HG03575 (cell line): ENCODE measurements at regions not wholly inside any gene's neighbourhood (a gene's known extent, or its start where the extent isn't known, plus 50 kb on each side); places are given as distances from the start of the nearest gene placed in this dataset.

Experiments used
- ATAC-seq: cut with Tn5 transposase; IDR thresholded peaks from one replicate; pipeline ENCODE4 v1.9.1; 2021; ENCODE audit not compliant: unreplicated experiment, insufficient number of reproducible peaks, low FRiP score; ENCODE audit errors: extremely low read depth

DNA sequence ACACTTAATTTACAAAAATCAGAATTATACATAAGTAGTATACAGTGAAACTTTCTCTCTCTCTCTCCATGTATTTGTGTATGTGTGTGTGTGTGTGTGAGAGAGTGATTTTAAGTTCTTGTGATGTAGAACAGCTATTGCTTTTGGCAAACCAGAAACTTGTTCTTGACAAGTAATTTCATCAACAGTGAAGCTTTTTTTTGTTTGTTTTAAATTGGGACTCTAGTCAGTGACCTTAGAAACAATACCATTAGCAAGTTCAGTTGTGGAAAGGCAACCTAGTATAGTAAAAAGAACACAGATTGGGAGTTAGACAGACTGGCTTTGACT lies 319.1 kb downstream of the PTEN start:
- ATAC-seq: no peak

GRCh38 chr10:88184543-88185297 lies 321.3 kb downstream of the PTEN start:
- ATAC-seq: no peak

DNA sequence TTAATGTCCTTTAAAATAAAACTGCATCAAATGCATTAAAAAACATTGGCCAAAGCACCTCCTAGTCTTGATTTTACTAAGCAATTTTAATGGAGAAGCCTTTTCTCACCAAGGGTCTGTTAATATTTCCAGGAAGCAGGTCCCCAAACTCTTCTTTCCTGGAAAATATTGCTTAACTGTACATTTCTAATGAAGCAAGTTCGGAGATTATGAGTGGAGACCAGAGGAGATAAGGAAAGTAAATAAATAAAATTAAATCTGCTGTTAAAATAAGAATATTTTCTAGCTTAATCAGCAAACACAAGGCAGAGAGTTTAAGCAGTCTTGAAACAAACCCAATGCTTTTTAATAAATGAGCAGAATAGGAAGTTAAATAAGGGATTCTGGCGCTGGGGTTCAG lies 322.4 kb downstream of the PTEN start:
- no peak for ATAC-seq

DNA sequence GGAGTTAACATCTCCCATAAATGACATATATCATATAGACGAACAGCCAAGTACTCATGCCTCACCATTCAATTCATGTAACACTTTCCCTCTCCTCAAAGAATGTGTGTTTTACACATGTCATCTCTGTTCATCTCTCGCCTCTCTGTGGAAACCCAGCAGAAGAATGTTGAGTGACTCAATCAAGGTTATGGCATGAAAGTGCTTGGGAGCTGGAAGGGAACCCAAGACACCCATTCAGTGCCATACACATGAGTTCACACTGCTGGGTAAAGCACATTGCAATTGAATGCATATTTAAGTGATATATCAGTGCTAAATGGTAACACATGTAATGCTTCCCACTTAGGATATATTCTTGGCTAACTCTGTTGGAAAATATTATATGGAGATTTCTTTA lies 322.9 kb downstream of the PTEN start:
- ATAC-seq: no peak

DNA sequence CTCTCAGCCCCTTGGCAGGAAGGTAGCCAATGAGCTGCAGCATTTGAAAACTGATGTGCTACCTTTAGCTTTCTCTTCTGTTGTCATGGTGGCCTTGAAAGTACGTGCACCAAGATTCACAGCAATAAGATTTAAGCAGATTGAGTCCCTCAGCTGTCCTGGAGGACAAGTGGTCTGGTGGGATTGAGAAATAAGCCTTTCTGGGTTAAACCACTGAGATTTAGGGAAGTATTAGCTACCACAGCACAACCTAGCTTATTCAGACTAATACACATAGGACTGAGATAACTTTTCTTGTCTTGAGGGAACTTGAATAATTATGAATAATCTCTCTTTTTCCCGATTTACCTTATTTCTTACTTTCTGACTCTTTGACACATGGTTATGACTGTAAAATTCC lies 324.0 kb downstream of the PTEN start:
- ATAC-seq: no peak

DNA sequence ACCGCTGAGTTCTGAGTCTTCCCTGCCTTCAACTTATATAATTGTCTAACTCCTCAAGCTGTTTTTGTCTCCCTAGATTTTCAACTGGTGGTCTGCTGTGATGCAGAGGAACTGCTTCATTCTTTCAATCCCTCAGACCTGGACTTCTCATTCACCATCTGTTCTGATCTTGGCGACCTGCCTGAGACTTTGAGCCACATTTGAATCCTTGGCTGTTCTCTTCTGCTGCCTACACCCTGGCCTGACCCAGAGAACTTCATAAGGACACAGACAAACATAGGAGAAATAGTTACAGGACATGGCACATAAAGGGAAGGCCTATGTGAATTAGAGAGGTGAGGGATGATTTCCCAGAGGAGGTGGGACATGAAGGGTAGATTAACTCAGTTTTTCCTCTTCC lies 326.7 kb downstream of the PTEN start:
- ATAC-seq: no peak

DNA sequence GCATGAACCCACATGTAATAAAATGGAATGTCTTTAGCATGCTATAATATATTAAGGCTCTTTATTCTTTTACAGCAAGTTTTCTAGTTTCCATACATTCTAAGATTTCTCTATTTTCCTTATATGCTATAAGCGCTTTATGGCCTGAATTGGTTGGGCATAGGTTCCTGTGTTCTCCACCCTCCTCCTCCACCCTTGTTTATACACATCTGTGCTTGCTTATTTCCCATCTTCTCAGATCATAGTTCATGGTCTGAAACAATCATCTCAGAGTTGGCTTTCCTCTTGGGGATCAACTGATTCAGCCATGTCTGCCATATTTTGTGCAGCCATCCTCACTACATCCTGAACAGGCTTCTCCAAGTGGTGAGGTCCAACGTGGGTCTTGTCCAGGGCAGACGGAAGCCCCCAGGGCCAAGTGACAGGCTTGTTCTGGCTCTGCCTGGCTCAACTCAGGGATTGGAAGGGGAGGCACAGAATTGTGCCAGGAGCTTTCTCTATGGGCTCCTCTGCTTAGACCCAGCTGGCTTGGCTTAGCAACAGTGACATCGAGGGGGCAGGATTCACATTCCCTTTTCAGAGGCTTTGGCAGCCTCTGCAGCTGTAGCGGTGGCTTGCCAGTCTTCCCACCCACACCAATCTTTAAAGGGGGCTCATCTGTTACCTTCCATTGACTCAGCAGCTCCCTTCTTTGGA lies 327.3 kb downstream of the PTEN start:
- no peak for ATAC-seq

GRCh38 chr10:88193018-88193417 lies 329.6 kb downstream of the PTEN start:
- no peak for ATAC-seq

GRCh38 chr10:88194041-88194887 lies 330.8 kb downstream of the PTEN start:
- no peak for ATAC-seq

GRCh38 chr10:88194961-88195367 lies 331.5 kb downstream of the PTEN start:
- ATAC-seq: no peak

- ATAC-seq: no peak
Observed at GRCh38 chr10:88195841-88196240, 332.4 kb downstream of the PTEN start.

GRCh38 chr10:88196291-88196690 lies 332.9 kb downstream of the PTEN start:
- no peak for ATAC-seq

- no peak for ATAC-seq
Observed at GRCh38 chr10:88198023-88198422, 334.6 kb downstream of the PTEN start.

GRCh38 chr10:88200312-88201032 lies 337.0 kb downstream of the PTEN start:
- no peak for ATAC-seq

DNA sequence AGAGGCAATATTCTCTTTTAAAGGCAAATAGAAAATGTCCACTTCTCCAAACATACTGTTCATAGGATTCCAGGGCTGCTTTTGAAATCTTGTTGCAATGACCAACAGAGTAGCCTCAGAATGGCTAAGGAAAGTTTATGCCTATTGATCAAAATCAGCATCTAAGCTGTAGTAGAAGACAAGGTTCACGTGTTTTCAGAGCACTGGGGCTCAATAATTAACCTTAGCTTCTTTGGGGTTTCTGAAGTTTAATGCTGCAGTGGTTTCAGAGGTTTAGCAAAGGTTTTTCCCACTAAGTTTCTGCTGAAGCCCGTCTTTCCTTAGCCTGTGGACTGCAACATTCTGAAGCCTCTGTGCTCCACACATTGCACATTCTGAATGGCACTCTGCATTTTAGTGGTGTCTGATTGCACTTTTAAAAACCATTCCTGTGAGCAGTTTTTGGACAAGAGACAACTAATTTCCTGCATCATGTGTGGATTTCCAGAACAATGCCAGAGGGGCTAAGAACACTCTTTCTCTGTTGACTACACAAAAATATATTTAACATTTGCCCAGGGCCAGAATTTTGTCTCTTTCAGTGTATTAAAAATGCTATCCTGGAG lies 342.5 kb downstream of the PTEN start:
- no peak for ATAC-seq

DNA sequence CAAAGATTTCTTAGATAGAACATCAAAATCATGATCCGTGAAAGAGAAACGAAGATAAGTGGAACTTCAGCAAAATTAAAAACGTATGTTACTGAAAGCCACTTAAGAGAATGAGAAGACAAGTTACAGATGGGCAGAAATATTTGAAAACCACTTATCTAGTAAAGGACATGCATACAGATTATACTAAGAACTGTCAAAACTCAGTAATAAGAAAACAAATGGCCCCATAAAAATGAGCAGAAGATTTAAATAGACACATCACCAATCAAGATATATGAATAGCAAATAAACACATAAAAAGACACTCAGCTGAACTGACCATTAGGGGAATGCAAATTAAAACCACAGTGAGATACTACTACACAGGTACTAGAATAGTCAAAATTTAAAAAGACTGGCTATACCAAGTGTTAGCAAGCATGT lies 343.7 kb downstream of the PTEN start:
- ATAC-seq: no peak

- ATAC-seq: no peak
Observed at GRCh38 chr10:88209231-88209630, 345.8 kb downstream of the PTEN start.

GRCh38 chr10:88209837-88210561 lies 346.6 kb downstream of the PTEN start:
- no peak for ATAC-seq
